Hematopoietic multipotent progenitor cell treated with erythropoietin and hydrocortisone succinate and interleukin-3 and kit ligand, for 17 days (in vitro differentiated cells): ENCODE measurements at regions not wholly inside any gene's neighbourhood (a gene's known extent, or its start where the extent isn't known, plus 50 kb on each side); places are given as distances from the start of the nearest gene placed in this dataset.

ENCODE experiments used
- DNase-seq: peaks from one replicate; pipeline ENCODE4 v3.0.0-alpha.2; 2015; ENCODE audit warnings: low spot score

DNA sequence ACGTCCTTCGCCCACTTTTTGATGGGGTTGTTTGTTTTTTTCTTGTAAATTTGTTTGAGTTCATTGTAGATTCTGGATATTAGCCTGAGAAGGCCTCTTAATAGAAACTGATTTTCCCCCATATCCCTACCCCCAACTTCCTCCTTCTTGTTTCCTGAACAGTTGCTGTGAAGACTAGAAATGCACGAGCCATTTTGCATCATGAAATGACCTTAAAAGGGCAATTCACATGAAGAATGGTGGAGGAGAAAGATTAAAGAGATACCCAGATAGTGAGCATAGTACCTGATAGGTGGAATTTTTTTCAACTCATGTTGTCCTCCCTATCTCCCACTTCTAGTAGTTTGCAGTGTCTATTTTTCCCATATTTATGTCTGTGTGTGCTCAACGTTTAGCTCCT, 55.2 kb upstream of the KCNH8 start:
- DNase-seq: no peak

DNA sequence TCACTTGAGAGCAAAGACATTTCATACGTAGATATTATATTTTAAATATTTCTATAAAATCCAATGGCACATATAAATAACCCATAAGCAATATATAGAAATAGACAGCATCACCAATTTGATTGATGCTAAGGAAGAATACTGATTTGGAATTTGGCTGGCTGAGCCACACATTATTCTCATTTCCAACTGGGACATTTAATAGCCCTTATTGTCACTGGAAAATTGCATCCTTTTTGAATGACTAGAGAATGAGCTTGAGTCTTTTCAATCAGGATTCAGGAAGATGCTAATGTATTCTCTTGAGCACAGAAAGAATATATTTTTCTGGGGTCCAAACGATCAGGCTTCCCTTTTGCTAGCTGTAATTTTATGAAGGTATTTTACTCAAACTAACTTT, 70.9 kb upstream of the KCNH8 start:
- DNase-seq: no peak

- DNase-seq: no peak
These were observed 73.3 kb upstream of the KCNH8 start for GRCh38 chr3:19075037-19075436.

- no peak for DNase-seq
These were observed 73.9 kb upstream of the KCNH8 start for GRCh38 chr3:19074257-19074900.

- DNase-seq: no peak
These were observed 74.8 kb upstream of the KCNH8 start for GRCh38 chr3:19073341-19074105.

- no peak for DNase-seq
These were observed 78.0 kb upstream of the KCNH8 start for GRCh38 chr3:19070325-19070724.

DNA sequence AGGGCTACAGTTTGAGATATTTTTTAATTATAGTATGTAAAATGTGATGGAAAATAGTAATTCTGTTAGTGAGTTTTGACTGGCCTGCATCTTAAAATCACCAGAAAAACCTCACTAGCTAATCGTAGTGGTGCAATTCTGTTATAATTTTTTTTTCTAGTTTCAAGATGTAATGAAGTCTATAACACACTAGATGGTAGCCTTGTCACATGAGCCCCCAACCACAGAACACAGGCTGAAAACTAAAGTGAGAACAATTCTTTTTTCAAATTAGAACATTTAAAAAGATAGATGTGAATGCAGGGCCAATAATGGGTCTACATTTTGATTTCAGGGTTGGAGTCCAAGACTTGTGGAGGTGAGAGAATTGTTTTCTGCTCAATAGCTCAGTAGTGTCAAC, 83.3 kb upstream of the KCNH8 start:
- DNase-seq: no peak

DNA sequence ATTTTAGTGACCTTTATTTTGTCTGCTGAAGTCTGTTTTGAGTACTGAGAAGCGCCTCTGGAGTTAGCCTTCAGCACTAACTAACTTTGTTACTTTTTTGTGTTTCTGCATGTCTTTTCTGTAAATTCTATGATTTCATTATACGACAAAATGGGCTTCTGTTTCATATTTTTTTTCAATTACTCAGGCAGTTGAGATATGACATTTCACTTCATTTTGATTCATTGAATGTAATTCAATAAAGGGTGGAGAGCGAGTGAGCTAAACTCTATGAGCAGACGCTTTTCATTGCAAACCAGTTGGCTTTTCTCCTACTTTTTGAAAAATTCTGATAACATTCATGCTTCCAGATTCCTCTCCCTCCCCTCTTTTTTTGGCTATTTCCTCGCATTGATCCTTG, 84.4 kb upstream of the KCNH8 start:
- DNase-seq: no peak

DNA sequence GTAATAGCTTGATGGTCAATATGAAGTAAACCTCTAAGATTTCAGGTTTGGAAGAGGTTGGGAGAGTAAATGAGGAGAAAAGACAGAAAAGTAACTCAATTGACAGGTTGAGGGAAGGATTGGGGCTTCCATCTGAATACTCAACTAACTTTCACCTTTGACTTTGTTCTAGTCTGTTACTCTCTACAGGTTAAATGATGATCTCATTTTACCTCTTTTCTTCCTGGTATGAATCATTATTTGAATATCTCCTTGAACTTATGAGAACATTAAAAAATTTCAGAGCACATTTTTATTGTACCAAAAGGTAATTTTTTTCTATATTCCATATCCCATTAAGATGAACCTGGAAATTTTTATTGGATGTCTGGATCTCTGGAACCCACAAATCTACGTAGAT, 87.9 kb upstream of the KCNH8 start:
- DNase-seq: no peak

- no peak for DNase-seq
These were observed 95.4 kb upstream of the KCNH8 start for GRCh38 chr3:19052874-19053273.

- DNase-seq: no peak
These were observed 101.9 kb upstream of the KCNH8 start for GRCh38 chr3:19046440-19046839.

DNA sequence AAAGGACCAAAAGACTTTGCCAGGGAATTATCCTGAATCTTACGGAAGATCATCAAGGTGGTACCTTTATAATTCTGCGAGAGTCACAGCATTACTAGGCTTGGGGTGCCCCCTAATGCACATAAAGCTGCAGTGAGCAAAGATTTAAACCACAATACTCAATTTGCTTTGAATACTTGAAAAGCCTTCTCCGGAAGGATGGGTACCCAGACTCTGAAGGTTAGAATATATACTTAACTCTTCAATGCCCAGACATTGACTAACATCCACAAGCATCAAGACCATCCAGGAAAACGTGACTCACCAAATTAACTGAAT, 117.8 kb upstream of the KCNH8 start:
- no peak for DNase-seq

- DNase-seq: no peak
These were observed 118.3 kb upstream of the KCNH8 start for GRCh38 chr3:19029837-19030521.

GRCh38 chr3:19025441-19025840, 122.9 kb upstream of the KCNH8 start:
- no peak for DNase-seq

DNA sequence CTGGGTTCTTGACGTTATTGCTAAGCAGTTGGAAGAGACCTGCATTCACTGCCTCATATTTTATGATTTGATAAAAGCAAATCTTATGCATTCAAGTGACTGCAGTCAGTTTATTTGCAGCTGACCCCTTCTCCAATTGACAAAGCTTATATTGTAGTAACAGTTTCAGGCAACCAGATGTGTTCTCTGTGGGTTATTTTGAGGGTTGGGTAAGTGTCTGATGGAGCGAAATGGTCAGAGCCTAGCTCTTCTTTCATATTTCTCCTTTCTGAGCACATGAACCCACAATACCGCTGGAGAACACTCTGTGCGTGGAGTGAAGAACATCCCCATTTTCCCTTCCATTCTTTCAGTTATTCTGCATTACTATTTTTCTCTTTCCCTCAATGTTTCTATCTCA, 125.8 kb upstream of the KCNH8 start:
- DNase-seq: no peak

DNA sequence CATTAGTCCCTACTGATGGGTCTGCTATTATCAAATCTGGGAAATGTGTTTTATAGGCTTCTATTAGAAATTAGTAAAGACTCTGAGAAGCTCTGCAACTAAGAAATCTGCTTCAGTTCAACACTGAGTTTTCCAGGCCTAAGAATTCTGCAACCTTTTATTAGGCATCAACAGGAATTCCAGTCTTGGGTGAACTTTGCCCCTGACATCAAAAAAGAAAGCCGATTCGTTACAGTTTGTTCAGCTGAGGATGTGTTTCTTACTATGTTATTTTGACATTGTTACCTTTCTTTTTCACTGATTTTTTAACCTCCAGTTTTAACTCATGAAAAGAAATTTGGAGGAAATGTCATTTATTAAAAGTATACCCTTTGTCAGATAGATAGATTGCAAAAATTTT, 131.5 kb upstream of the KCNH8 start:
- DNase-seq: no peak

DNA sequence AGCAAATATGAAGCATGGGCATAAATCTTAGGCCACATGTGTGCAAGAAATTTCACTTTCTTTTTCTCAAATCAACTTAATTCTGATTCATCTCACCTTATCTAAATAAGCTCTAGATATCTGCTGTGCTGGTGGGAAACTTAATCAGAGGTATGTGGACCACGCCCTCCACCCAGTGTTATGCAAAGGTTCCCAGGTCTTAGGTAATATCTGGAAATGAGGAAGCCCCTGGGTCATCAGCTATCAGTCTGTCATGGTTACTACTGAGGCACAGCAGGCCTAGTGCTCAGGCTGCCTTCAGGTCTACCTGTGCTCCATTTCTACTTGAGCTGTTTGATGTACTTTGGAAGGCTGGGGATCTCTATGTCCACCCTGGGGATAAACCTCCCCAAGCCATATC, 134.4 kb upstream of the KCNH8 start:
- DNase-seq: no peak

DNA sequence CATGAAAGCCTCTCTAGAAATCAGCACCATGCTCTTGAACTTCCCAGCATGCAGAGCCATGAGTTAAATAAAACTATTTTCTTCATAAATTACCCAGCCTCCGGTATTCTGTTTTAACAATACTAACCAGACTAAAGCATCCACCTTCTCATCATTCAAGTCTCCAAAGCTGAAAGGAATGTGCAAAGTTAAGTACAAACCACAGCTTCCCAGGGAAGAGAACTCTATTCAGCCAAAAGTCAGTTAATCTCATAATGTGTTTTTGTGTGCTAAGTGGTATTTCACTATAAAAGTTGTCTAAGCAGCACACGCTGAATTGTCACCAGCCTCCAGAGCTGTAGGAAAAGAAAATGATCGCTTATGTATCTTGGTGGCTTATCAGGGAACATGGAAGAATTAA, 135.5 kb upstream of the KCNH8 start:
- DNase-seq: no peak

GRCh38 chr3:19002606-19003005, 145.7 kb upstream of the KCNH8 start:
- DNase-seq: no peak

DNA sequence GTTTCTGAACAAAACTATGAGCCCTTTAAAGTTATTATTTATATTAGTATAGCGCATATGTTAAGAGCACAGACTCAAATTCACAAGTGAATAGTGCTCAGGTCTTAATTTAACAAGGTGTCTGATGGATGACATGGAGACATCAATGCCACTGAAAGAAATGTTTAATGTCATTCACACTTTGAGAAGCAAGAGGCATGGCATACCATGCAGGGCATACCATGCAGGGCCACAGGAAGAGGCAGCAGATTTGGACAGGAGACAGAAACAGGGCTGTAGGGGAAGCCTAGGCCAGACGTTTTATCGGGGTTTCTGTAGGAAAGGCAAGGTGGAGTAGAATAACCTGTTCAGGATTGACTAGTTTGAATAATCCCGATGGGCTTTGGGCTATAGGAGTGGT, 150.2 kb upstream of the KCNH8 start:
- DNase-seq: no peak

GRCh38 chr3:18992709-18993108, 155.6 kb upstream of the KCNH8 start:
- DNase-seq: no peak

DNA sequence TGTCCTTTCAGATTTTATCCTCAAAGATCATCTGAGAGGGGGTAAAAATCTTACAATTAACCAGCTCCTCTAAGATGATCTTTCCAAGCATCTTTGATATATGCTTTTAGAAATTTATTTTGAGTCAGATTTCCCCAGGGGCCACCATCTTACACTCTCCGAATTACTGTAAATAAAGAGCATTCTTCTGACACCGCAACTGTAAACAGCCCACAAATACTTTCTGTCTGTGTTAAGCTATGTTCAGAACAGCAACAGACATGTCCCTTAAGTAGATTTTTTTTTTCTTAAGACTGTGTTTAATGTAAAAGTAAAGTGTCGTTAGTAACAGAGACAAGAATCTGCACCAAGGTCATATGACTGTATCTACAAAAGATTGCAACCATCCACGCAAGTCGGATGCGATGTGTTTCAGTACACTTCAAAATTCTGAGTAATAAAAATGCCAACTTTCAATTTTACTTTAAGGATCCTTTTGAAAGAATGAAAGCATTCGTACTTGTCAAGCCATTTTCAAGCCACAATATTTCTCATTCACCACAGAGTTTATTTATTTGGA, 159.0 kb upstream of the KCNH8 start:
- DNase-seq: no peak

DNA sequence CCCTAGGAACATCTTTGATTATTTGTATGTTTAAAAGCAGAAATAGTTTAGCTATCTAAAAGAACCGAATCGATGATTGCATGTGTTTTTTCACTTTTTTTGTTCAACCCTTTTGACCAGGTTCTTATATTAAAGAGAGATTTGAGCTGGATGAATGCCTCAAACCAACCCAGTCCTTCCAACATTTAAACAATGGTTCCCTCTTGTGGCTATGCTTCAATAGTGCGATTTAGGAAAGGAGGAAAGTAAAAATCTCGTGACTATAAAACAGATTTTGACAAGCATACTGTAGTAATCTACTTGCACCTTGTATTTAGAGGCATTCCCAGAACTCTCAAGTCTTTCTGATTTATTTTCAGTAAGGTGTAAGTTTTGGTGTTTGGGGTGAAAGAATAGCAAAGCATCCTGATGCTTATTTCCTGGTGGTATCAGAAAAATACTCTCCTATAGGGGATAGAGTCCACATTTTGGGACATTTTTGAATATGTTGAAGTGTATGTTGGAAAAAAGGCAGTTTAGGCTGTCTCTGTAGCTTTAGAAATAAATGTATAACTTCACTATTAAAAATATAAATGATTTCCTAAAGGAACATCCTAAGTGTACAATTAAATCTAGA, 159.6 kb upstream of the KCNH8 start:
- no peak for DNase-seq
